GM21717 (cell line): ENCODE measurements at regions not wholly inside any gene's neighbourhood (a gene's known extent, or its start where the extent isn't known, plus 50 kb on each side); places are given as distances from the start of the nearest gene placed in this dataset.

Experiments used
- ATAC-seq: cut with Tn5 transposase; IDR thresholded peaks from one replicate; pipeline ENCODE4 v1.9.1; 2021; ENCODE audit warnings: mild to moderate bottlenecking, moderate library complexity; ENCODE audit not compliant: unreplicated experiment

- ATAC-seq = no peak
These were observed 154.9 kb downstream of the TENT4A start for GRCh38 chr5:6868171-6868570.

GRCh38 chr5:6868575-6869215, 155.5 kb downstream of the TENT4A start:
- no peak for ATAC-seq

- ATAC-seq = no peak
These were observed 156.4 kb downstream of the TENT4A start for GRCh38 chr5:6869677-6870076.

- ATAC-seq = no peak
These were observed 159.4 kb downstream of the TENT4A start for GRCh38 chr5:6872441-6873160.

- ATAC-seq = no peak
These were observed 160.1 kb downstream of the TENT4A start for GRCh38 chr5:6873359-6873758.

DNA sequence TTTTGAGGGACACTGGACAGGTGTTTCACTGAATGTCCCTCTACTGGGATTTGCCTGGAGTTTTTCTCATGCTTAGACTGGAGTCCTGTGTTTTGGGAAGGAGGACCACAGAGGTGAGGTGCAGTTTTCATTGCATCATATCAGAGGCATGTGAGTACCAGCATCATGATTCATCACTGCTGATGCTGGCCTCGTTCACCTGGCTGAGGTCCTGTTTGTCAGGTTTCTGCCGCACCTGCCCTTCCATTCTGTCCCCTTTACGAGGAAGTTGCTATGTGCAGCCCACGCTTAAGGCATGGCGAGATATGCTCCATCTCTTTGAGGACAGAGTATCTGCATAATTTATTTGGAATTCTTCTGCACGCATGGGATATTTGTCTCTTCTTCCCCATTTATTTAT, 162.1 kb downstream of the TENT4A start:
- no peak for ATAC-seq

DNA sequence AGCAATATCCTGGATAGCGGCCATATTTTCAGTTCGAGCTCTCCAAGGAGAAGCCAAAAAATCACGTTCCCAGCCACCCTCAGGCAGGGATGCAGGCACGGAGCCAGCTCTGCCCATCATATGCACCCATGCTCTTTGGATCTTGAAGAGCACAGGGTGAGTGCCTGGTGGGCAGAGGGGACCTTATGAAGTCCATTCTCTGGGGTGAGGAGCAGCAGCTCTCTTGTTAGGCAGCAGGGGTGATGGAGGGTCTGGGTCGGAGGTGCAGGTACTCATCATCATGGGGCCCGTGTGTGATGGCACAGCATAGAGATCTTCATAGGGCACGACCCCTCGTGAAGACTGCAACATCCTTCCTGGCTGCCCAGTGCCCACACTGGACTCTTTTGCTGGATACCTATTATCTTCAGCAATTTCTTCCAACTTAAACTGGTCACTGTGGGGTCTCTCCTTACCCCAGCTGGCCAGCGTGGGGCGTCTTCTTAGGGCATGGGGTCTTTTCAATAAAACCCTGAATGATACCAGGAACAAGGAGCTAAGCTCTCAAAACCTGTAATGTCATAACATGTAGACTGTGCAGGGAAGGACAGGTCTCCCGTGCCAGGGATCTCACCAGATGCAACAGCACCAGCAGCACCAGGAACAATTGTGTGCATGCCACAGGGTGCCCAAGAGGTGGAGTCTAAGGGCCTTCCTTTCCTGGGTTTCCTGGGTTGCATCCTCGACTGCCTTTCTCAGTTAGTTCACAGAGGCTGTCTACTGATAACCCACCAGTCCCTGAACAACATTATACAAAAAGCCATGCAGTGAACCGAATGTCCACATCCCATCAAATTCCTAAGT, 165.0 kb downstream of the TENT4A start:
- ATAC-seq = no peak

DNA sequence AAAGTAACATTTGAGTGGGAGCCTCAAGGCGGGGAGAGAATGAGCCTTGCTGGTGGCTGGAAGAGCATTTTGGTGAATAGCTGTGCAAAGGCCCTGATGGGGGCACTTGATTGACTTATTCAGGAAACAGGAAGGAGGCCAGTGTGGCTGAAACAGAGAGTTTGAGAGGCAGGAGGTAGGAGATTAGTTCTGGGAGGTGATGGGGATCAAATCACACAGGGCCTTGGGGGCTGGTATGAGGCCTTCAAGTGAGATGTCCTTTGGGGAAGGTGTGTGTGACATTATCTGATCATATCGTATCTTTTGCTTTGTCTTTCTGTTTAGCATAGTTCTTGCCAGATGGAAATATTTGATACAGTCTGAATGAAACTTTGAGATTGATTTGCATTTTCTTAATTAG, 172.3 kb downstream of the TENT4A start:
- no peak for ATAC-seq

GRCh38 chr5:6886866-6887265, 173.6 kb downstream of the TENT4A start:
- ATAC-seq = no peak

GRCh38 chr5:6889030-6889429, 175.8 kb downstream of the TENT4A start:
- no peak for ATAC-seq

- ATAC-seq = no peak
These were observed 186.0 kb downstream of the TENT4A start for GRCh38 chr5:6899221-6899620.

GRCh38 chr5:6900247-6901227, 187.3 kb downstream of the TENT4A start:
- ATAC-seq = no peak

DNA sequence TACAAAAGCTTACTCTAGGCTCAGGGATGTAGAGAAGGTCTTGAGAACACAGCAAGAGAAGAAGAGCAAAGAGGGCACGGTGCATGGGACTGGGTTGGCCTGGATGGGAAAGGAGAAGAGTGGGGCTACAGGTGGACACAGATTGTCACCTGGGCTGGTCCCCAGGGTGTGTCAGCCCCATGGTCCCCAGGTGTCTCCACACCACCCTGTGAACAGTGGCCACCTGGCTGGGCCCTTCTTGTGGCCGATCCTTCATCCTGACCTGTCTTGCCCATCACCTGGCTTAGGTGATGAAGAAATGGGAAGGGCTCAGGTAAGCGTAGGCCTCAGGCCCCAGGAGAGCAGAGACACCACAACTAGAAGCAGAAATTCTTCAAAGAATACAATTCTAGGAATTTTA, 188.9 kb downstream of the TENT4A start:
- no peak for ATAC-seq

DNA sequence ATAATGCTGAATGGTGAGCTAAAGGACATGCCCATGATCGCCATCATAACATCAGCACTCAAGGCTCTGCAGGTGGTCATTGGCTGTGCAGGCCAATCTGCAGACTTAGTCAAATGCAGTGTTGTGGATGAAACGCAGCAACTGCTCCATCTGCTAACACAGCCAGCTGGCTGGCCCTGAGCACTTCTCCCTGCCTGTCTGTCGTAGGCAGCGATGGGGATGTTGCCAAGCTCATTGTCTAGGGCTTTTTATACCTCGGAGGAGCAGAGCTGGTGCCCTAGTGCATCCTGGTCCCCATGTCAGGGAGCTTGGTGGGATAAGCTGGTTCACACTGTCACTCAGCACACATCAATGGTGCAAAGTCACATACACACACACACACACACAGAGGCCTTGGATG, 189.4 kb downstream of the TENT4A start:
- ATAC-seq = no peak

GRCh38 chr5:6903934-6904333, 190.7 kb downstream of the TENT4A start:
- ATAC-seq = no peak

- no peak for ATAC-seq
These were observed 191.6 kb downstream of the TENT4A start for GRCh38 chr5:6904860-6905259.

DNA sequence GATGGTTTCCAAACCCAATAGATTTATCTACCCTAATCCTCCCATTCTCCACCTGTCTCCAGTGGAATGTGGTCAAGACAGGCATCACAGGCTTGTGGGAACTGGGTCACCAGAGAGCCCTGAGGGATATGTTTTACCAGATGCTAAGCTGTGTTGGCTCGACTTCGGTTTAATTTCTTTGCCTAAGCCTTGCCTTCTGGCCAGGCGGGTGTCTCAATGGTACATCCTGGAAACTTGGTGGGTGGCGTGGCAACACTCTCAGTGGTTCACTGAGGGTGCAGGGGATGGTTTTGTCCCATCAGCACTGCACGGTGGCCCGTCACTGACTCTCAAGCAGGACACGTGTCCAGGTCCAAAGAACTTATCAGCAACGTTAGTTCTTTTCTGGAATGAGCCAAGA, 192.2 kb downstream of the TENT4A start:
- no peak for ATAC-seq

- no peak for ATAC-seq
These were observed 192.7 kb downstream of the TENT4A start for GRCh38 chr5:6905883-6906282.

- no peak for ATAC-seq
These were observed 194.2 kb downstream of the TENT4A start for GRCh38 chr5:6907320-6907918.

GRCh38 chr5:6909901-6910300, 196.7 kb downstream of the TENT4A start:
- ATAC-seq = no peak
